ENCODE measurements at regions not wholly inside any gene's neighbourhood (a gene's known extent, or its start where the extent isn't known, plus 50 kb on each side); places are given as distances from the start of the nearest gene placed in this dataset.

- Mint-ChIP-seq H3K36me3 (no peaks in the 10 kb centered on the region), H3K27me3 (no peaks in the 10 kb centered on the region), H3K4me3 (no peak overlapping the region), H3K27ac (no peak overlapping the region), H3K9me3 (peaks cover 3 to 4% of the 10 kb centered on the region in 2 donors), H3K4me1 (no peaks in the 10 kb centered on the region)
- DNase-seq: no peak
- ATAC-seq (replicated peaks): no peak
These were observed 1071.9 kb upstream of the CDH2 start for GRCh38 chr18:29248805-29249204.

DNA sequence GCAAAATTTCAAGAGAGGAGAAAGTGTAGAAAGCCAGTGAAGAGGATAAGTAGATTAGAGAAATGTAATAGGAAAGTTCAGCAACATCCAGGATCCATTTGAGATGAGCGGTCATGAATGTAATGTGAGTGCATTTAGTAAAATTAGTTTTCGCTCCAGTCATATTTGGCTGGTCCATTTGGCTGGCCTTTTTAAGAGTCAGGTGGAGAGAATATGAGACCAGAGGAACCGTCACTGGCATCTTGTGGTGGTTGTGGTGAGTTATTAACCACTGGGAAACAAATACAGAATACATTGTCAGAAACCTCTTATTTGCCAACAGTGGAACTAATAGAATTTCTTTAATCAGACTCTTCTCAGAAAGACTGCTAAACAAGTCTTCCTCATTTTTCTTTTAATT lies 1064.3 kb upstream of the CDH2 start:
- Mint-ChIP-seq H3K27me3 (no peaks in the 10 kb centered on the region), H3K4me1 (no peaks in the 10 kb centered on the region), H3K9me3 (peaks cover 2 to 9% of the 10 kb centered on the region in 2 donors), H3K4me3 (no peak overlapping the region), H3K27ac (no peak overlapping the region), H3K36me3 (no peaks in the 10 kb centered on the region)
- no peak for ATAC-seq (replicated peaks)
- no peak for DNase-seq

GRCh38 chr18:29234751-29235150 lies 1057.8 kb upstream of the CDH2 start:
- Mint-ChIP-seq H3K27ac (no peak overlapping the region), H3K36me3 (no peaks in the 10 kb centered on the region), H3K4me3 (no peak overlapping the region), H3K9me3 (peaks cover 2 to 6% of the 10 kb centered on the region in 2 donors), H3K4me1 (no peaks in the 10 kb centered on the region), H3K27me3 (no peaks in the 10 kb centered on the region)
- DNase-seq: no peak
- no peak for ATAC-seq (replicated peaks)

DNA sequence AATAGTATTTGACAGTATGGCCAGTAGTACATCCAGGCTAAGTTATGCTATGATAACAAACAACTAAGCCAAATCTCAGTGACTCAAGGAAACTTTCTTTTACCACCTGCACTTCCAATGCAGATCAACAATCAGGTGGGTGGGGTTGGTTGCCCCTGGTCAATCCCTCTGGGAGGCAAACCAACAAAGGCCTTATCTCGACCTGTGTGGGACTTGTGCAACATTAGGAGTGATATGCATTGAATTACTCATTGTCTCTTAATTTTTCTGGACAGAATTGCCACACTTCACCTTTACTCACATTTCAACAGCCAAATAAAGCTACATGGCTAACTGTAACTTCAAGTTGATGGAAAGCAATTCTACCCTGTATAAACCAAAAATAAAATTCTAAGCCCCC lies 1049.3 kb upstream of the CDH2 start:
- Mint-ChIP-seq H3K4me1 (no peaks in the 10 kb centered on the region), H3K27ac (no peak overlapping the region), H3K27me3 (no peaks in the 10 kb centered on the region), H3K4me3 (no peak overlapping the region), H3K9me3 (peaks cover 7% of the 10 kb centered on the region in 2 donors), H3K36me3 (no peaks in the 10 kb centered on the region)
- ATAC-seq (replicated peaks) (no peak), DNase-seq (no peak)

GRCh38 chr18:29225351-29225750 lies 1048.4 kb upstream of the CDH2 start:
- H3K9me3 Mint-ChIP-seq: peaks cover 7 to 8% of the 10 kb centered on the region in 2 donors
- H3K27ac Mint-ChIP-seq: no peak overlapping the region
- no peaks in the 10 kb centered on the region for H3K27me3 Mint-ChIP-seq
- no peaks in the 10 kb centered on the region for H3K36me3 Mint-ChIP-seq
- DNase-seq (no peak), ATAC-seq (replicated peaks) (no peak)
- H3K4me3 Mint-ChIP-seq: no peak overlapping the region
- no peaks in the 10 kb centered on the region for H3K4me1 Mint-ChIP-seq

- Mint-ChIP-seq H3K4me1 (no peaks in the 10 kb centered on the region), H3K27me3 (no peaks in the 10 kb centered on the region), H3K4me3 (no peak overlapping the region), H3K9me3 (peaks cover 5% of the 10 kb centered on the region in 2 donors), H3K36me3 (no peaks in the 10 kb centered on the region), H3K27ac (no peak overlapping the region)
- DNase-seq (no peak), ATAC-seq (replicated peaks) (no peak)
These were observed 1041.2 kb upstream of the CDH2 start for GRCh38 chr18:29218091-29218490.

- Mint-ChIP-seq H3K27me3 (no peaks in the 10 kb centered on the region), H3K4me3 (no peak overlapping the region), H3K27ac (no peak overlapping the region), H3K9me3 (peaks cover 5% of the 10 kb centered on the region in 2 donors), H3K36me3 (no peaks in the 10 kb centered on the region), H3K4me1 (no peaks in the 10 kb centered on the region)
- ATAC-seq (replicated peaks) (no peak), DNase-seq (no peak)
These were observed 1040.4 kb upstream of the CDH2 start for GRCh38 chr18:29217124-29217915.

DNA sequence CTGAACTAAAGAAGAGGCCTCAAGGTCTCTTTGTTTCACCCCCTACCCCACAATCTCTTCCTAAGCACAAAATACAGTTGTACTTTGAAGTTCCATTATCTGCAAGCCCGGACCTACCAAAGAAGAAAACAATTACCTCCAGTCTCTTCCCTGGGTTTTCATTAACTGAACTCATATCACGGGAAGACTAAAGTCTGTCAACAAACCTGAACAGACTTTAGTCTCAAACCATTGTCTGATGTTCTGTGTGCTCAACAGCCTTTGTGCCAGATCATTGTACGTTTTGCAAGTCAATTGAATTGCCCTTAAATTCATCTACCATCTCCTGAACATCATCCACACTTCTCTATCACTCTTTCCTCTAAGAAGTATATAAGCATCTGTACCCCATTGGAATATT lies 1021.9 kb upstream of the CDH2 start:
- no peak for ATAC-seq (replicated peaks)
- Mint-ChIP-seq H3K36me3 (no peaks in the 10 kb centered on the region), H3K27me3 (no peaks in the 10 kb centered on the region), H3K4me3 (no peak overlapping the region), H3K4me1 (no peaks in the 10 kb centered on the region), H3K9me3 (peaks cover 5 to 11% of the 10 kb centered on the region in 2 donors), H3K27ac (no peak overlapping the region)
- DNase-seq: no peak

DNA sequence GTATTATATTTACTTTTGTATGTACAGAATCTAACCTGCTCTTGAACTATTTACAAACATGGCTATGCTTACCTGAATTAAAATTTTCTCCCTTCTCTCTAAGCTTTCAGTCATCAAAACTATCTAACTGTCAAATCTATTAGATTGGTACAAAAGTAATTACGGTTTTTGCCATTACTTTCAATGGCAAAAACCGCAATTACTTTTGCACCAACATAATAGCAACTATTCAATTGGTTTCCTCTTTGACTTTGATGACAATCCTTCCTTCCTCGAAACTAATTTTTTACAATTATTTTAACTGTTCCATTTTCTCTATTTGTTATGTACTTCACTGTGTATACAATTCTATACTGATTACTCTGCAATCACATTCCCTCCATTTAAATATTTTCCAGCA lies 1019.4 kb upstream of the CDH2 start:
- Mint-ChIP-seq H3K4me1 (no peaks in the 10 kb centered on the region), H3K9me3 (peaks cover 13 to 16% of the 10 kb centered on the region in 2 donors), H3K27ac (no peak overlapping the region), H3K4me3 (no peak overlapping the region), H3K27me3 (no peaks in the 10 kb centered on the region), H3K36me3 (no peaks in the 10 kb centered on the region)
- ATAC-seq (replicated peaks) (no peak), DNase-seq (no peak)

DNA sequence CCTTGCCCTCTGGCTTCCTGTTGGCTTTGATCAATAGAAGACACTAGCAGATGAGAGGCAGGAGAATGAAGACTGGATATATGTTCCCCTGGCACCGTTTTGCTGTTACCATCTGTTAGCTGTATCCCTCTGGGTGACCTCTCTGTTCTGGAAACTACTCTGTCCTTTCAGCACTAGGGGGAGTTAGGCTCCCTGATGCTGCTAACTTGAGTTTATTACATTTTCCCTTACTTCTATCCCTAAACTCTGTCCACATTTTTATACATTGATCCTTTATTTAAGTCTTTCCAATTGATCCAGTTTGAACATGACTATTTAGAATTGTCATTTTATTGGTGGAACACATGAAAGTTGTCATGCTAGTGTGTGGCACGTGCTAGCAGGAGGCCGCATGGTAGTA lies 1014.3 kb upstream of the CDH2 start:
- no peaks in the 10 kb centered on the region for H3K4me1 Mint-ChIP-seq
- no peak for DNase-seq
- ATAC-seq (replicated peaks): no peak
- no peak overlapping the region for H3K4me3 Mint-ChIP-seq
- no peaks in the 10 kb centered on the region for H3K27me3 Mint-ChIP-seq
- H3K27ac Mint-ChIP-seq: no peak overlapping the region
- H3K36me3 Mint-ChIP-seq: no peaks in the 10 kb centered on the region
- H3K9me3 Mint-ChIP-seq: peaks cover 8 to 15% of the 10 kb centered on the region in 2 donors

DNA sequence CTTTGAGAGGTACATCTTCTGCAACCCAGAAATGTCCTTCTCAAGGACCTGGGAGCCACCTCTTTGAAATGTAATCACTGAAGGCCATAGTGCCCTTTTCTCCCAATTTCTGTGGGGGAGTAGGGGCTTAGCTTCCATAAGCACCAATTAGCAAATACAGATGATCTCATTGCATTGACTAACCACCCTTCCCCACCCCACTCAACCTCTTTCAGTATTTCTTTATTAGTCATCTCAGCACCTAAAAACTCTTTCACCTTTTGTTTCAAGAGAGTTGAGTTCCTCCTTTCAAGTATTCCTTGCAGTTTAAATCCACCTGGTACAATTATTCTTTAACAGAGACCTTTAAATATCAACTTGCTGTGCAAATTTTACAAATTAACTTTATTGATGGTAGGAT lies 1011.8 kb upstream of the CDH2 start:
- DNase-seq: no peak
- H3K4me1 Mint-ChIP-seq: no peaks in the 10 kb centered on the region
- no peaks in the 10 kb centered on the region for H3K36me3 Mint-ChIP-seq
- no peak for ATAC-seq (replicated peaks)
- H3K4me3 Mint-ChIP-seq: no peak overlapping the region
- no peaks in the 10 kb centered on the region for H3K27me3 Mint-ChIP-seq
- peaks cover 6 to 15% of the 10 kb centered on the region in 2 donors for H3K9me3 Mint-ChIP-seq
- H3K27ac Mint-ChIP-seq: no peak overlapping the region

- ATAC-seq (replicated peaks) (no peak), DNase-seq (no peak)
- Mint-ChIP-seq H3K4me1 (no peaks in the 10 kb centered on the region), H3K27ac (no peak overlapping the region), H3K36me3 (no peaks in the 10 kb centered on the region), H3K4me3 (no peak overlapping the region), H3K9me3 (peaks cover 3 to 5% of the 10 kb centered on the region in 2 donors), H3K27me3 (no peaks in the 10 kb centered on the region)
These were observed 1008.9 kb upstream of the CDH2 start for GRCh38 chr18:29185801-29186200.

DNA sequence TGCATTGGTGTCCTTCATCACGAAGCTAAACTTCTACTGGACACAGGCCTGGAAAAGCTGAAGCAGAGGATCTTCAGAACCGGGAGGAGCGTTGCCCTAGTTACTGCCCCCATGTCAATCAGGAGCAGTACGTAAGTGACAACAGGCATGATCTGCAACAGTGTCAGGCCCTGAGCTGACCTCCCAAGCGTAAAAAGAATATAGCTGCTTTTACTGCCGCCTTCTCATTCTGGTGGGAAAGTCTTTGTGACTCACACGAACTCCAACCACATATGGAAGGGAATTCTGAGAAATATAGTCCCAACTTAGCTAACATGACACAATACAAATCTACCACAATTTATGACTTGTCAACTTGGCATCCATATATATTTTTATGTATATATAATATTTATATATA lies 1007.7 kb upstream of the CDH2 start:
- H3K9me3 Mint-ChIP-seq: peaks cover 2% of the 10 kb centered on the region in 2 donors
- no peaks in the 10 kb centered on the region for H3K36me3 Mint-ChIP-seq
- H3K27ac Mint-ChIP-seq: no peak overlapping the region
- ATAC-seq (replicated peaks) (no peak), DNase-seq (no peak)
- no peaks in the 10 kb centered on the region for H3K4me1 Mint-ChIP-seq
- H3K4me3 Mint-ChIP-seq: no peak overlapping the region
- no peaks in the 10 kb centered on the region for H3K27me3 Mint-ChIP-seq

GRCh38 chr18:29181151-29181901 lies 1004.4 kb upstream of the CDH2 start:
- Mint-ChIP-seq H3K27ac (no peak overlapping the region), H3K4me3 (no peak overlapping the region), H3K36me3 (no peaks in the 10 kb centered on the region), H3K27me3 (no peaks in the 10 kb centered on the region), H3K4me1 (no peaks in the 10 kb centered on the region), H3K9me3 (peaks cover 0 to 3% of the 10 kb centered on the region in 2 donors)
- ATAC-seq (replicated peaks) (no peak), DNase-seq (no peak)

DNA sequence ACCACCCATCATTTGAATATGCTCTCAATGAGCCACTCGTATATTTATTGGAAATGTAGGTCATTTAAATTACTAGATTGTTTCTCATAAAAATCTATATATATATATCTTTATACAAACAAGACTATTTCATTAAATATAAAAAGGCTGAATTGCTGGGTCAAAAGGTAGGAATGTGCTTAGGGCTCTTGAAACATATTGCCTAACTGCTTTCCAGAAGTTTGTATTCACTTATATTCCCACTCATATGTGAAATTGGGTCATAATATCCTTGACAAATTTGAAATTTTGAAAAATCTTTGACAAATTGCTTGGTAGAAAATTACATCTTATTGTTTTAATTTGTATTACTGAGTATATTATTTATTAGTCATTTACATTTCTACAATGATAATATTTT lies 999.8 kb upstream of the CDH2 start:
- Mint-ChIP-seq H3K9me3 (peaks cover 0 to 1% of the 10 kb centered on the region in 2 donors), H3K36me3 (no peaks in the 10 kb centered on the region), H3K27ac (no peak overlapping the region), H3K4me1 (no peaks in the 10 kb centered on the region), H3K27me3 (no peaks in the 10 kb centered on the region), H3K4me3 (no peak overlapping the region)
- DNase-seq (no peak), ATAC-seq (replicated peaks) (no peak)
